Activated T-cell treated with anti-CD3 and anti-CD28 coated beads, Interleukin-2, amount 50 U/mL, for 48 hours (primary cell): ENCODE measurements at regions not wholly inside any gene's neighbourhood (a gene's known extent, or its start where the extent isn't known, plus 50 kb on each side); places are given as distances from the start of the nearest gene placed in this dataset.

ENCODE experiments used
- DNase-seq, 2 experiments: peaks; one replicate each; pipeline ENCODE4 v3.0.0-alpha.2; 2020

- no peak for DNase-seq
Measured at GRCh38 chr6:149218915-149219314, 98.6 kb upstream of the TAB2 start.

- no peak for DNase-seq
Measured at GRCh38 chr6:149220882-149221773, 96.4 kb upstream of the TAB2 start.

- DNase-seq, result no peak
Measured at GRCh38 chr6:149221774-149222070, 95.8 kb upstream of the TAB2 start.

- no peak for DNase-seq
Measured at GRCh38 chr6:149223120-149223903, 94.2 kb upstream of the TAB2 start.

- no peak for DNase-seq
Measured at GRCh38 chr6:149223904-149224351, 93.6 kb upstream of the TAB2 start.

GRCh38 chr6:149224399-149224798, 93.1 kb upstream of the TAB2 start:
- no peak for DNase-seq

- DNase-seq, result no peak
Measured at GRCh38 chr6:149225370-149225769, 92.1 kb upstream of the TAB2 start.

- no peak for DNase-seq
Measured at GRCh38 chr6:149225946-149226345, 91.6 kb upstream of the TAB2 start.

- DNase-seq, result no peak
Measured at GRCh38 chr6:149227796-149228195, 89.7 kb upstream of the TAB2 start.

GRCh38 chr6:149228311-149228955, 89.1 kb upstream of the TAB2 start:
- no peak for DNase-seq

GRCh38 chr6:149229096-149229495, 88.4 kb upstream of the TAB2 start:
- DNase-seq, result no peak

GRCh38 chr6:149230712-149231460, 86.6 kb upstream of the TAB2 start:
- DNase-seq, result no peak

- DNase-seq, result no peak
Measured at GRCh38 chr6:149231778-149232177, 85.7 kb upstream of the TAB2 start.

GRCh38 chr6:149233056-149233715, 84.3 kb upstream of the TAB2 start:
- DNase-seq, result peak; percentile 72 to 77

GRCh38 chr6:149234051-149234962, 83.2 kb upstream of the TAB2 start:
- peak; percentile 67 to 76 for DNase-seq

GRCh38 chr6:149235130-149235561, 82.4 kb upstream of the TAB2 start:
- no peak for DNase-seq

- DNase-seq, result no peak
Measured at GRCh38 chr6:149236589-149236988, 80.9 kb upstream of the TAB2 start.

GRCh38 chr6:149237464-149237863, 80.0 kb upstream of the TAB2 start:
- DNase-seq, result no peak

- DNase-seq, result no peak
Measured at GRCh38 chr6:149239573-149240209, 77.8 kb upstream of the TAB2 start.

GRCh38 chr6:149242883-149243282, 74.6 kb upstream of the TAB2 start:
- DNase-seq, result no peak

- DNase-seq, result no peak
Measured at GRCh38 chr6:149244105-149244504, 73.4 kb upstream of the TAB2 start.
